ENCODE measurements at regions not wholly inside any gene's neighbourhood (a gene's known extent, or its start where the extent isn't known, plus 50 kb on each side); places are given as distances from the start of the nearest gene placed in this dataset.

- no peak for DNase-seq (ENCODE audit: low spot score)
Measured at GRCh38 chr5:56487528-56488115, 254.5 kb upstream of the ANKRD55 start.

GRCh38 chr5:56482363-56482762, 249.2 kb upstream of the ANKRD55 start:
- no peak for DNase-seq (ENCODE audit: low spot score)

- DNase-seq (ENCODE audit: low spot score) = no peak
Measured at GRCh38 chr5:56481428-56482357, 248.6 kb upstream of the ANKRD55 start.

GRCh38 chr5:56480705-56481427, 247.7 kb upstream of the ANKRD55 start:
- no peak for DNase-seq (ENCODE audit: low spot score)

GRCh38 chr5:56480078-56480704, 247.1 kb upstream of the ANKRD55 start:
- DNase-seq (ENCODE audit: low spot score) = no peak

GRCh38 chr5:56479696-56480077, 246.6 kb upstream of the ANKRD55 start:
- no peak for DNase-seq (ENCODE audit: low spot score)

- no peak for DNase-seq (ENCODE audit: low spot score)
Measured at GRCh38 chr5:56479126-56479525, 246.0 kb upstream of the ANKRD55 start.

- no peak for DNase-seq (ENCODE audit: low spot score)
Measured at GRCh38 chr5:56478062-56478461, 244.9 kb upstream of the ANKRD55 start.

GRCh38 chr5:56476487-56476856, 243.3 kb upstream of the ANKRD55 start:
- no peak for DNase-seq (ENCODE audit: low spot score)

GRCh38 chr5:56475689-56476486, 242.8 kb upstream of the ANKRD55 start:
- DNase-seq (ENCODE audit: low spot score) = no peak

- DNase-seq (ENCODE audit: low spot score) = no peak
Measured at GRCh38 chr5:56471707-56472106, 238.6 kb upstream of the ANKRD55 start.

- DNase-seq (ENCODE audit: low spot score) = no peak
Measured at GRCh38 chr5:56470007-56470406, 236.9 kb upstream of the ANKRD55 start.

GRCh38 chr5:56468277-56468676, 235.1 kb upstream of the ANKRD55 start:
- DNase-seq (ENCODE audit: low spot score) = no peak

GRCh38 chr5:56467176-56467717, 234.1 kb upstream of the ANKRD55 start:
- DNase-seq (ENCODE audit: low spot score) = no peak

GRCh38 chr5:56466136-56466816, 233.1 kb upstream of the ANKRD55 start:
- DNase-seq (ENCODE audit: low spot score) = no peak

- no peak for DNase-seq (ENCODE audit: low spot score)
Measured at GRCh38 chr5:56465769-56466135, 232.6 kb upstream of the ANKRD55 start.

GRCh38 chr5:56464935-56465768, 232.0 kb upstream of the ANKRD55 start:
- DNase-seq (ENCODE audit: low spot score) = no peak

GRCh38 chr5:56463944-56464571, 230.9 kb upstream of the ANKRD55 start:
- no peak for DNase-seq (ENCODE audit: low spot score)

GRCh38 chr5:56461584-56461983, 228.5 kb upstream of the ANKRD55 start:
- DNase-seq (ENCODE audit: low spot score) = no peak

Measured in H4 (cell line).